PC-9 (cell line): ENCODE measurements at regions not wholly inside any gene's neighbourhood (a gene's known extent, or its start where the extent isn't known, plus 50 kb on each side); places are given as distances from the start of the nearest gene placed in this dataset.

ENCODE experiments used
- CTCF ChIP-seq: fragments of 200-600 bp; sonication (generic); conservative IDR thresholded peaks from 2 replicates; pipeline ENCODE4 v1.6.1; 2017; ENCODE audit warnings: mixed run types, antibody characterized with exemption, mild to moderate bottlenecking, moderate library complexity
- EZH2 ChIP-seq: fragments of 200-600 bp; sonication (generic); IDR thresholded peaks from 2 replicates; pipeline ENCODE4 v1.8.0; 2017; ENCODE audit warnings: antibody characterized with exemption, low read depth

GRCh38 chr18:44133483-44133882 is 547.2 kb upstream of the SETBP1 start:
- TF ChIP-seq CTCF (no peak), EZH2 (no peak)
